HG03196 (cell line): ENCODE measurements at regions not wholly inside any gene's neighbourhood (a gene's known extent, or its start where the extent isn't known, plus 50 kb on each side); places are given as distances from the start of the nearest gene placed in this dataset.
"Not testable (repeated sequence)": the region's sequence is repeated elsewhere in the genome, so short reads cannot be mapped to it uniquely, and the experiment has no call there.

Source experiments
- ATAC-seq: cut with Tn5 transposase; IDR thresholded peaks from one replicate; pipeline ENCODE4 v1.9.1; 2021; ENCODE audit not compliant: unreplicated experiment

- no peak for ATAC-seq
These were observed 67.4 kb downstream of the ARRDC3 start for GRCh38 chr5:91315701-91316100.

DNA sequence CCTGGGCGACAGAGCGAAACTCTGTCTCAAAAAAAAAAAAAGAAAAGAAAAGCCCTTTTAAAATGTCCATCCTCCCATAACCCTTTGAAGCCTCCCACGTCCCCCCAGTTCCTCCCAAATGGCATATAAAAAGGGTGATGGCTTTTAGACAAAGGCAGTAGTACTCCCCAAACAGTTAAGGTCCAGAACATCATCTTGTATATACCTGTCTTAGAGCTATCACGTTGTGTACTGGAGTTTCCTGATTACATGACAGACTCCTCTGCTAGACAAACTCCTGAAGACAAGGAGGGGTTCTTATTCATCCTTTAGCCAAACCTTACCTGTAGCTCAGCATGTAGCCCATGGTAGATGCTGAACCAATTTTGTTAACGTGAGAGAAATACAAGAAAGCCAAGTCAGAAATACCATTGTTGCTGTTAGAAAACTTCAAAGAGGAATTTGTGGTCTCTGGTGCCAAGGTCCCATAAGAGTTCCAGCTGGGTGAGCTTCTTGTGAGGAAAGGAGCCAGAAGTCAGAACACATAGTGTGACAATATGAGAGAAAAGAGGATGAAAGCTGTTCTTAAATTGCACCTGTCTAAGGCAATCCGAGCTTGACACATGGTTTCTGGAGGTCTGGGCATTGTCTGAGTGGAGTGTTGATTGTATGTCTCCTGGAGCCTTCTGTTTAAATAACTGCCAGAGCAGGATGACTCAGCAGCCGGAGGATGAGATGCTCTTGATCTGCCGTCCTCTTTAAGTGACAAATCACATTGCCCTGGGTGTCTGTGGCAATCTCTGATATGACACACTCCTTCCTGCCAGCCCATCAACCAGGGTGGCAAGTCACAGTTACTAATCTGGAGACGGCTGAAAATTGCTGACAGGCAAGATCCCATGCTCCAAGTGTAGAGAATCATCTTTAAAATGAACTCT, 69.1 kb downstream of the ARRDC3 start:
- ATAC-seq, result peak; percentile 59

- no peak for ATAC-seq
These were observed 70.4 kb downstream of the ARRDC3 start for GRCh38 chr5:91312698-91313097.

DNA sequence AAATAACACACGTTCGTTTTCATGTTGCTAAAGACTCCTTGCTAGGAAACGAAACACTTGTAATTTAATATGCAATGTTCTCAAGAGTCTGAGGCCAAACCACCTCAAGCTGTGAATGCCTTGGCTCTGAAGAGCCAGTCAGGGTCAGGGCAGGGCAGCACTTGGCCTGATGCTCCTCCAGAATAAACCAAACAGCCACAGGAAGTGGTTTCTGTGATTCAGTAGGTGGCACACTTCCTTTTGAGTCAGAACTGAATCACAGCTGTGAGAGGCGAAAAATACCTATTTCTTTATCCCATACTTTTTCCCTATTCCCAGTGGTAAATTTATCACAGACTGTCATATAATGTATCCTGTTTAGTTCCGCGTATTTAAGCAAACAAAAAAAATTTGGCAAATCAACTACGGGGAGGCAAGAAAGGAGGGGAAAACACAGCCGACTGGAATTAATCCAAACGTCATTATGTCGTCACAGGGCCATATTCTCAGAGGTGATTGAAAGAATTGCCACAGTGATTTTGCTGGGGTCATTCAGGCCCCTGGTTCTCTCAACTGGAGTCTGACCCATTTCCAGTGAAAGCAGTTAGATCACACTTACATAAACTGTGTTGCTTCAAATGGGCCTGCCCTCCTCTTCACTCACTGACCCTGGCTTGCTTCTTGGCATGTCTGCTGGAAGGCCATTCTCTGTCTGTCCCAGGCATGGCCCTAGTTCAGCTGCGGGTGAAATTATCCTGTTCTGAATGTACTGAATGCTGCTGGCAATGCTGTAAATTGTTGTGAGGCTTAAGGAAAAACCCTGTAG, 71.2 kb downstream of the ARRDC3 start:
- peak; percentile 97 for ATAC-seq

- ATAC-seq, result no peak
These were observed 71.9 kb downstream of the ARRDC3 start for GRCh38 chr5:91311168-91311696.

DNA sequence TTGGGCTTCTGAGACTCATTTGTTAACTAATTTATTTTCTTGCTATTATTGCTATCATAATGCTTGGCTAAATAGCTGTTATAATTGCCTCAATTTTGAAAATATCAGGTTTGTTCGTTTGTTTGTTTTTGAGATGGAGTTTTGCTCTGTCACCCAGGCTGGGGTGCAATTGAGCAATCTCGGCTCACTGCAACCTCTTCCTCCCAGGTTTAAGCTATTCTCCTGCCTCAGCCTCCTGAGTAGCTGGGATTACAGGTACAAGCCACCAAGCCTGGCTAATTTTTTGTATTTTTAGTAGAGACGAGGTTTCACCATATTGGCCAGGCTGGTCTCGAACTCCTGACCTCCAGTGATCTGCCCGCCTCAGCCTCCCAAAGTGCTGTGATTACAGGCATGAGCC, 75.0 kb downstream of the ARRDC3 start:
- not testable (repeated sequence) for ATAC-seq

DNA sequence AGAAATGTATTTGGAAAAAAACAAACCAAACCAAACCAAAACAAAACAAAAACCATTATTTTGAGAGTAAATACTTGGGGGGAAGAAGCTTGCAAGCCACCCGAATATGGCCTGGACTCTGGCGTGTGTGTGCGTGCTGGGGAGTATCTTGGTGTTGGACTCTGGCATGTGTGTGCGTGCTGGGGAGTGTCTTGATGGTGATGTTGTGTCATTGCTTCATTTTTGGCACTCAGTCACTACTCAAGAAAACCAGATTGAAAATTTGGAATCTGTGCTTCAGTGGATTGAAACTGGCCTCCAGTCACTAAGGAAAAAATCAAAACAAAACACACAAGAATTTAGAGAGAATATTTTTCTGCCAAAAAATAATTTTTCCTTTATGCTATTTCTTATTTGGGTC, 76.1 kb downstream of the ARRDC3 start:
- ATAC-seq, result no peak

GRCh38 chr5:91306497-91306896, 76.6 kb downstream of the ARRDC3 start:
- ATAC-seq, result no peak

- ATAC-seq, result no peak
These were observed 77.5 kb downstream of the ARRDC3 start for GRCh38 chr5:91305640-91306039.

DNA sequence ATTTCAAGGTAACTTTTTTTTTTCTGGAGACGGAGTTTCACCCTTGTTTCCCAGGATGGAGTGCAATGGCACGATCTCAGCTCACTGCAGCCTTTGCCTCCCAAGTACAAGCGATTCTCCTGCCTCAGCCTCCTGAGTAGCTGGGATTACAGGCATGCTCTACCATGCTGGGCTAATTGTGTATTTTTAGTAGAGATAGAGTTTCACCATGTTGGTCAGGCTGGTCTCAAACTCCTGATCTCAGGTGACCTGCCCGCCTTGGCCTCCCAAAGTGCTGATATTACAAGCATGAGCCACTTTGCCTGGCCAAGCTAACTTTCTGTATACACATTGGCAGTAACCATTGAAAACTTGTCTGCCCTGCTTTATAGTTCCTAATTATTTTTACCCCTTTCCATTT, 79.1 kb downstream of the ARRDC3 start:
- ATAC-seq, result not testable (repeated sequence)

DNA sequence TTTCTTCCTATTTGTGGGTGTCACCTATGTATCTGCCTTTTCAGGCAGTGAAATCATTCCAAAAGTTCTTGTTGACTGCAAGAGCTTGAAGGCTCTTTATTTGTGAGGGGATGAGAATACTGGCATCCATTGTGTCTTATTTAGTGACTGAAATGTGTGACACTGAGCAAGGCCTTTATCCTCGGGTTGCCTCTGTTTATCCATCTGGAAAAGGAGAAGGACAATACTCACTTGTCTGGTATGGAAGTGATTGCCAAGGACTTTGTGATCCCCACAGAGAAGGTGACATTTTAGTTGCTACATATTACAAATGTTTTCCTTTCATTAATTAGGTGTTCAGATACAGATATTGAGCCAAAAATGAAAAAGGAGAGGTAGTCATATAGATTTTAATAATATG, 80.2 kb downstream of the ARRDC3 start:
- no peak for ATAC-seq

GRCh38 chr5:91302305-91302704, 80.8 kb downstream of the ARRDC3 start:
- ATAC-seq, result no peak

GRCh38 chr5:91301106-91301846, 81.8 kb downstream of the ARRDC3 start:
- ATAC-seq, result no peak

DNA sequence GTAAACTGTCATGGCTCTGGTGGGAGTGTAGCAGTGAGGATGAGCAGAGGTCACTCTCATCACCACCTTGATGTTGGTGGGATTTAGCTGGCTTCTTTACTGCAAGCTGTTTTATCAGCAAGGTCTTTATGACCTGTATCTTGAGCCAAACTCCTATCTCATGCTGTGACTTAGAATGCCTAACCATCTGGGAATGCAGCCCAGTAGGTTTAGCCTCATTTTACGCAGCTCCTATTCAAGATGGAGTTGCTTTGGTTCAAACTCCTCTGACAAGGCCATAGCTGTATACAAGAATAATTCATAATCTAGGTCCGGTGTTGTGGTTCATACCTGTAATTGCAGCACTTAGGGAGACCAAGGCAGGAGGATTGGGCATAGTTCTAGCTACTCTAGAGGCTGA, 85.1 kb downstream of the ARRDC3 start:
- no peak for ATAC-seq

- ATAC-seq, result no peak
These were observed 86.4 kb downstream of the ARRDC3 start for GRCh38 chr5:91296674-91297143.

DNA sequence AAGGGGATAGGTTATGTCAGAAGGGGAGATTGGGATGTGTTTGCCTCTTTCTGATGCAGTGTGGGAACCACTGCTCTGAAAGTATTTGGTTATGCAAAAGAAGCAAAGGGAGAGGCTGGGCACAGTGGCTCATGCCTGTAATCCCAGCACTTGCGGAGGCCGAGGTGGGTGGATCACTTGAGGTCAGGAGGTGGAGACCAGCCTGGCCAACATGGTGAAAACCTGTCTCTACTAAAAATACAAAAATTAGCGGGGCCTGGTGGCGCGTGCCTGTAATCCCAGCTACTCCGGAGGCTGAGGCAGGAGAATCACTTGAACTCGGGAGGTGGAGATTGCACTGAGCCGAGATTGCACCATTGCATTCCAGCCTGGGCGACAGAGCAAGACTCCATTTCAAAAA, 87.0 kb downstream of the ARRDC3 start:
- ATAC-seq, result not testable (repeated sequence)

DNA sequence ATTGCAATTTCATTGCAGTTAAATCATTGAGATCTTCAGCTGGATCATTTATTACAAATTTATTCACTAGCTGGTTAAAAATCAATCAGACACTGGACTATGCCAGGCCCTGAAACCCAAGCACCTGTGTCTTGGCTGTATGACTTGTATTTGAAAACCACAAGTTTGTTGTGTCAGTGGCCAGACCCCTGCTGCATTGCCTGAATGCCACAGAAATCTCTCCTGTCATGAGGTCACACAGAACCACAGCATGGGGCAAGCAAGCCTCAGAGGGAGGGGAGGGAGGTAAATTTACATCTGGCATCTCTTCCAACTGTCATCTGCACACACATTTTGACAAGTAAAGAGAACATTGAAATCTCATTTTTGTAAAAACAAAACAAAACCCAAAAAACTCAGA, 90.0 kb downstream of the ARRDC3 start:
- peak; percentile 99 for ATAC-seq

DNA sequence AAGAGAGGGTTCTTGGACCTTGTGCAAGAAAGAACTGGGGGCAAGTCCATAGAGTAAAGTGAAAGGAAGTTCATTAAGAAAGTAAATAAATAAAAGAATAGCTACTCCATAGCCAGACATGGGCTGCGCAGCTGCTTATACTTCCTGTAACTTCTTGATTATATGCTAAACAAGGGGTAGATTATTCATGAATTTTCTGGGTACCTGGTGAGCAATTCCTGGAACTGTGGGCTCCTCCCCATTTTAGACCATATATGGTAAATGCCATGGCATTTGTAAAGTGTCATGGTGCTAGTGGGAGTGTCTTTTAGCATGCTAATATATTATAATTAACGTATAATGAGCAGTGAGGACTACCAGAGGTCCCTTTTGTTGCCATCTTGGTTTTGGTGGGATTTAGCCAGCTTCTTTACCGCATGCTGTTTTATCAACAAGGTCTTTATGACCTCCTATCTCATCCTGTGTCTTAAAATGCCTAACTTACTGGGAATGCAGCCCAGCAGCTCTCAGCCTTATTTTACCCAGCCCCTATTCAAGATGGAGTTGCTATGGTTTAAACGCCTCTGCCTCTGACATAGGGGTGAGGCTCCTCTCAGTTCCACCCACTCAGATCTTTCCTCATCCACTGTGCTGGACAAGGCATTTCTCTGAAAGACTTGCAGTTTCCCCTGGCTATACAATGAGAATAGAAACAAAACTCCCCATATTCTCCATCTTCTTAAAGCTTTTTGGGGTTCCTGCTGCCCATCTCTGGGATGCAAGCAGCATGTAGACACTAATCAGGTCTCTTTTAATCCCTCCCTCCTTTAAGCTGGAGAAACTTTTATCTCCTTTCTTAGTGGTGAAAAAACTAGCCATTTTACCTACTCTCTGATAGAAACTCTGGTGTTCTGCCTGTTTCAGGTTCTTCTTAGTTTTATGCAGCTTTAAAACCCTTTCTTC, 91.2 kb downstream of the ARRDC3 start:
- no peak for ATAC-seq

DNA sequence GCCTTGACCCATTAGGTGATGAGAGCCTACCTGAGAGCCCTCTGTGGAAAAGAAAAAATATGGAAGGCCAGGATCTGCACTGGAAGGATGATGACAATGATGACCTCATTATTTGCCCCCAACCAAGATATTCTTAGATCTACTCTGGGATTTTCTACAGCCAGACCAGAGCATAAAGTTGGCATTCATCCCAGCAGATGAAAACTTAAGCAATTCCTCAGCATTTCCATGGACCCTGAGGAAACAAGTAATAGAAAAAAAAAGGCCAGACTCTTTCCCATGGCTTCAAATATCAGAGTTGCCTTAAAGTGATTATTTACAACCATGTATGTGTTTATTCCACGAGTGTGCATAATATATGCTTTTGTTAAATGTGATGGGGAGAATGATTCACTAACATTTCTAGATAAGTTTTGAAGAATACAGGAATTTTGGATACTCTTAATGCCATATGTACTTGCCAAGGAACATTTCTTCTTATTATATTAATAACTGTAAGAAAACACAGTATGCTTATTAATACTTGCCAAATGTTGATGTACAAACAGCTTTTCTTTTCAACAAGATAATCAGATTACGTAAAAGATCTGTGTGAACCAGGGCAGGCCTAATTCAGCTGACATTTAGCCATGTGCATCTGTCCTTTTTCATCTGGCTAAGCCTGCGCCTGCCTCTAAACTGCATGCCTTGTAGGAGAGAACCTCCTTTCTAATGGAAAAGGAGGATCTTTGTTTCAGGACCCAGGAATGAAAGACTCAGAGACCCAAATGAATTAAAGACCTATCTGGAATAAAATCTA, 94.8 kb downstream of the ARRDC3 start:
- ATAC-seq, result no peak
